GM12873 (cell line): ENCODE measurements at regions not wholly inside any gene's neighbourhood (a gene's known extent, or its start where the extent isn't known, plus 50 kb on each side); places are given as distances from the start of the nearest gene placed in this dataset.

Experiments used
- TF ChIP-seq, protein P1 (sequence below): IDR thresholded peaks from 2 replicates; pipeline ENCODE4 v1.5.1; 2012; ENCODE audit warnings: low read depth, mild to moderate bottlenecking, moderate library complexity, low read length, control low read depth; ENCODE audit not compliant: insufficient read depth; ENCODE audit errors: missing control alignments

DNA sequence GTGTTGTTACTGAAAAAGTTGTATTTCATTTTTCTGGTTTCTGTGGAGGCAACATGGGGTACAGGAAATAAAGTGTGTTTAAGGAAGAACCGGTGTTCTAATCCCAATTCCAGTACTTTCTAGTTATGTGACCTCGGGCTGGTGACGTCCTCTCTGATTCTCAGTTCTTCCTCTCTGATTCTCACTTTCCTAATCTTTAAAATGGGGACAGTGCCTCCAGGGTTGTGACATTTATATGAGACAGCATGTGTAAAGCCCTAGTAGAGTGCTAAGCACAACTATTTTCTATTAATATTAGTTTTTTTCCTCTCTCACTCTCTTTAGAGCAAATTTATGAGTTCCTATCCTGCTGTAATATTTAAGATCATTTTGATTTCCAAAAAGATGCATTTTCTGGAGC, 50.9 kb upstream of the PTPDC1 start:
- TF ChIP-seq, protein P1, sequence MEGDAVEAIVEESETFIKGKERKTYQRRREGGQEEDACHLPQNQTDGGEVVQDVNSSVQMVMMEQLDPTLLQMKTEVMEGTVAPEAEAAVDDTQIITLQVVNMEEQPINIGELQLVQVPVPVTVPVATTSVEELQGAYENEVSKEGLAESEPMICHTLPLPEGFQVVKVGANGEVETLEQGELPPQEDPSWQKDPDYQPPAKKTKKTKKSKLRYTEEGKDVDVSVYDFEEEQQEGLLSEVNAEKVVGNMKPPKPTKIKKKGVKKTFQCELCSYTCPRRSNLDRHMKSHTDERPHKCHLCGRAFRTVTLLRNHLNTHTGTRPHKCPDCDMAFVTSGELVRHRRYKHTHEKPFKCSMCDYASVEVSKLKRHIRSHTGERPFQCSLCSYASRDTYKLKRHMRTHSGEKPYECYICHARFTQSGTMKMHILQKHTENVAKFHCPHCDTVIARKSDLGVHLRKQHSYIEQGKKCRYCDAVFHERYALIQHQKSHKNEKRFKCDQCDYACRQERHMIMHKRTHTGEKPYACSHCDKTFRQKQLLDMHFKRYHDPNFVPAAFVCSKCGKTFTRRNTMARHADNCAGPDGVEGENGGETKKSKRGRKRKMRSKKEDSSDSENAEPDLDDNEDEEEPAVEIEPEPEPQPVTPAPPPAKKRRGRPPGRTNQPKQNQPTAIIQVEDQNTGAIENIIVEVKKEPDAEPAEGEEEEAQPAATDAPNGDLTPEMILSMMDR = no peak

DNA sequence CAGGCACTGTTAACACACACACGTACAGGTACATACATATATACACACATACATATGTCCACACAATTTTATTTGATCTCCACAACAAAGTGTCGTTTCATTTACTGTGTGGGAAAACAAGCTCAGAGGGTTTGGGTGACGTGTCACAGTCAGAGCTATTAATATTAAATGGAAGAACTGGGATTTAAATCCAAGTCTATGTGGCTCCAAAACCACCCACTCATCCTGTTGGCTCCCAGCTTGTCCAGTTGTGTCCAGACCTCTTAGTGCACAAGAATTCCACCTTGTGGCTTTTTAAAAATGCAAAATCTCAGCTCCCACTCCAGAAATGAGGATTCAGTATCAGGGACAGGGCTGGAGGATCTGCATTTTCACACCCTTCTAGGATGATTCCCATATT, 52.3 kb upstream of the PTPDC1 start:
- TF ChIP-seq, protein P1 = no peak

DNA sequence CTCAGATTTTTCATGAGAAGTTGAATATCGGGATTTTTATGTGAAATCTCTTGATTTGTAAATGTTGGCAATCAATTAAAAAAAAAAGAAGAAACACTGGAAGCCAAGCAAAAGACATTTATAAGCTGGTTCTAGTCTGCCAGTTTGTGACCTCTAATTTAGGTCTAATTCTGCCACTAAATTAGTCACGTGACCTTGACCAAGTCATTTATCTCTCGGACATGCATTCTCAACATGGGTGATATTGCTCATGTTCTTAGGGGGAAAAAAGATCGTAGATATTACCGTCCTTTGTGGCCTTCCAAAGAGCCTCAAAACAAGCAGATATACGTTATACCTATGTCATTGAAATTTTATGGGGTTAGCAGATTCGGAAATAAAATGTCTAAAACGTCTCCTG, 52.9 kb upstream of the PTPDC1 start:
- TF ChIP-seq, protein P1 = no peak

DNA sequence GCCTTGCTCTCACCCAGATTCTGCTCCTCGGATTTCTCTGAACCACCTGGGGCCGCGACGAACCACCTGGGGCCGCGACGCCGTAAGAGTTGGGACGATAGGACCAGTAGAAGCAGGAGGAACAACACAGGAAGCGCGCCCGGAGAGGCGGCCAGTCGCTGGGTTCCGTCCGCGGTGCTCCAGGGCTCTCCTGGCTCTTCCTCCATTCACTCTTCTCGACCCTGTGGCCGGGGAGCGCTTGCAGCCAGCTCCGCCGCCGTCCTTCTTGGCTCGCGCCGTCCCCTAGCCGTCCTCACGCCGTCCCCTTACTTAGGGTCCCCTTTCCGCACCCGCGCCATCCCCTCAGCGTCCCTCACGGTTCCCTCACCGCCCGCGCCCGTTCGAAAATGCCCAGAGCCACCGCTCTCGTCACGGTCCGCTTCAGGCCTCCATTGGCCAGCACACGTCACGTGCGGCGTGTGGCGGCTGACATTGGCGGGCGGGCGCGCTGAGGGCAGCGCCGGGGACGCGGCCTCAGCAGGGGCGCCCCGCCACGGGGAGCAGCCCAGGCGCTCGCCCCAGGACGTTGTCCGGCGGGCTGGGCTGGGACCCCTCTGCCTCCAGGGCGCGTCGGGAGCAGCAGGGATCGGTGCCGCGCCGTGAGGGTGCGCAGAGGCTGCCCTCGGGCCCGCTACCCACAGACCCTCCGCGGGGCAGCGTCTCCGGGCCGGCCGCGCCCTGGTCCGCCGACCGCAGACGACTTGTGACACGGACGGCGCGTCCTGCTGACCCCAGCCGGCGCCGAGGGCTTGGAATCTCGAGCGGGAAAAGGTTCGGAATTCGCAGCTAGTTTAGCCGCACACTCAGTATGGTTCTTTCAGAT, 53.7 kb upstream of the PTPDC1 start:
- TF ChIP-seq, protein P1 = no peak

DNA sequence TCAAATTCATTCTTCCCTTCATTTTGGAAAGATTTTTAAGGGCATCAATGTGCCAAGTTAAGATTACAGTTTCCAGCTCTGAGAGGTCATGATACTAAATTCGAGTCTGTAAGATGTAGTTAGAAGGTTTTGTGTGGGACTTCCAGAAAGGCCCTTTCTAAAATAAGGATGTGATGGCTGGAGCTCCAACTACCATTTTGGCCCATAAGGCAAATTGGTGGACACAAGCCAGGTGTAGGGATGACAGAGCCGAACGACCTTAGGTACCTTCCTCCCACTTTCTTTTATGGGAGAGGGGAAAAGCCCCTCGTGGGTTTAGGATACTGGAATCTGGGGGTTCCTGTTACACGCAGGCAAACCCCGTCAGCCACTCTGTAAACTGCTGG, 54.3 kb upstream of the PTPDC1 start:
- TF ChIP-seq, protein P1 = no peak

DNA sequence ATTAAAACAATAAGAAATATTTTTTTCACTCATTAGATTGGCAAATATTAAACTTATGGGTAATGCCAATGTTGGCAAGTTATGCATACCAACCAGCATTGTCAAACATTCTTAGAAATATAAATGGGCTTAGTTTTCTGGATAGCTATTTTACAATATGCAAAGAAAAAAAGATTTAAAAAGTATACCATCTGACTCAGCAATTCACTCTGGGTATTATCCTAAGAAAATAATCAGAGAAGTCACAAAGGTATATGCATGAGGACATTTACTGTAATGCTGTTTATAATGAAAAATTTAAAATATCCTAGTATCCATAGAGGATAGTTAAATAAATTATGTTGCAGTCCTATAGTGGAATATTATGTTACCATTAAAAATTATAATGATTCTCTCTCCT, 57.4 kb upstream of the PTPDC1 start:
- TF ChIP-seq, protein P1 = no peak

DNA sequence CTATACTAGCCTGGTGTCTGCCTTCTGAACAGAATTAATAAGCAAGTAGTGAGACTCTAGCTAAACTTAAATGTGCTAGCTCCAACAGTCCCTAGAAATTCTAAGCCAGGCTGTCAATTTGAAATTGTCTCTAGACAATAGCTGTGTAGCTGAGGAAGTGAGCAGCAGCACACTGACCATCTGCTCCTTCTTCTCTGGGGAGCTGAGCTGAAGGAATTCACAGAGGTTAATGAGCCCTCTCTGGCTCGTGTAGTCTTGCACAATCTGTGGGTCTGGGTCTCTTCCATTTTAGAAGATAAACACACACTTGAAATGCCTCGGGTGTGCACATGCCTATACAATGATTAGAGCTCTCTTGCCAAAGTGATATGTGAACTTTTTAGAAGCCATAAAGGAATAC, 63.5 kb upstream of the BARX1 start:
- TF ChIP-seq, protein P1 = no peak
